Brain pericyte (primary cell): ENCODE measurements at regions not wholly inside any gene's neighbourhood (a gene's known extent, or its start where the extent isn't known, plus 50 kb on each side); places are given as distances from the start of the nearest gene placed in this dataset.
"Not testable (repeated sequence)": the region's sequence is repeated elsewhere in the genome, so short reads cannot be mapped to it uniquely, and the experiment has no call there.

Experiments used
- DNase-seq: peaks from one replicate; pipeline ENCODE4 v3.0.0-alpha.2; 2012; ENCODE audit warnings: low read depth, low spot score

DNA sequence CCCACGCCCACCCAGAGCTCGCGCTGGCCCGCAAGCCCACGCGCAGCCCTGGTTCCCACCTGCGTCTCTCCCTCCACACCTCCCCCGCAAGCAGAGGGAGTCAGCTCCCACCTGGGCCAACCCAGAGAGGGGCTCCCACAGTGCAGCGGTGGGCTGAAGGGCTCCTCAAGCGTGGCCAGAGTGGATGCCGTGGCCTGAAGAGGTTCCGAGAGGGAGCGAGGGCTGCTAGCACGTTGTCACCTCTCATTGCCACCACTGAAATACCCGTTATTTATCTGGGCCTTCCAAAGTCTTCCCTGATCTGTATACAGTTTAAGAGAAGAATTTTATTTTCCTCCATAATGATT is 88.3 kb upstream of the MYLIP start:
- DNase-seq, result no peak

DNA sequence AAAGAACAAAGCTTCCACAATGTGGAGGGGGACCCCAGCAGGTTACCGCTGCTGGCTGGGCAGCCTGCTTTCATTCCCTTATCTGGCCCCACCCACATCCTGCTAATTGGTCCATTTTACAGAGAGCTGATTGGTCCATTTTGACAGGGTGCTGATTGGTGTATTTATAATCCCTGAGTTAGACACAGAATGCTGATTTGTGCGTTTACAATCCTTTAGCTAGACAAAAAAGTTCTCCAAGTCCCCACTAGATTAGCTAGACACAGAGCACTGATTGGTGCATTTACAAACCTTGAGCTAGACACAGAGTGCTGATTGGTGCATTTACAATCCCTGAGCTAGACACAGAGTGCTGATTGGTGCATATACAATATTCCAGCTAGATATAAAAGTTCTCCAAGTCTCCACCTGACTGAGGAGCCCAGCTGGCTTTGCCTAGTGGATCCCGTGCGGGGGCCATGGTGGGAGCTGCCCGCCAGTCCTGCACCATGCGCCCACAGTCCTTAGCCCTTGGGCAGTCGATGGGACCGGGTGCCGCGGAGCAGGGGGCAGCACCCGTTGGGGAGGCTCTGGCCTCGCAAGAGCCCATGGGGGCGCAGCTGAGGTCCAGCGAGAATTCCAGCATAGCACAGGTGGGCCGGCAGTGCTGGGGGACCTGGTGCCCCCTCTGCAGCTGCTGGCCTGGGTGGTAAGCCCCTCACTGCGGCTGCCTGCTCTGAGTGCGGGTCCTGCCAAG is 88.8 kb upstream of the MYLIP start:
- DNase-seq, result not testable (repeated sequence)

DNA sequence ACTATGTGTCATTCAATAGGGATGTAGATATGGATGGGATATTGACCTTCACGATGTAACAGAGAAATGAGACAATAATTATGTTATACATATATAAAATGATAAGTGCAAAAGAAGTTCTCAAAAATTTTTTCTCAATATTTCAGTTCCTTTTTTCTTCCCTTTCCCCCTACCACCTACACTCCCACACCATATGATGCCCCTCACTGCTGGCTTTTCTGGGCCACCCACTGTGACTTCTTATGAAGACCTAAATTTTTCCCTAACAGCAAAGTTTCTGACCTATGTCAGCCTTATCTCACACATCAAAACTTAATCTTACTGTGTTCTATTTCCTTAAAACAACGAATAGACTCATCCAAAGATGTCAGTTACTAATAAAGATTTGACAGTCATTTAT is 89.9 kb upstream of the MYLIP start:
- DNase-seq, result no peak

- DNase-seq, result no peak
Measured at GRCh38 chr6:16035488-16036080, 93.3 kb upstream of the MYLIP start.

DNA sequence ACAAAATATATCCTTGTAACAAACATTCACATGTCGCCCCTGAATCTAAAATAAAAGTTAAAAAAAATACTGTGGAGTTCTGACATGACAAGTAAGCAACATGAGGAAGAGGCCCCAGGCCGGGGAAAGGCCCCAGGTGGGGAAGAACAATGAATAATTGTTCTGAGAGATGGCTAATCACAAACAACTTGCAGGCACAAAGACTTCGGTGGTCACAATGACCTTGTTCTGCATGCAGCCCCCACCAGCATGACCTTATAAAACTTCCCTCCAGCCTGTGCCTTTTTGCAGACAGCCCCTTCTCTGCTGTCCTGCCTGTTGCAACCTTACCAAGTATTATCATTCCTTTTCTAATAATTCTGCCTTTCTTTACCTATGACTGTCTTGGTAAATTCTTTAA is 95.7 kb upstream of the MYLIP start:
- no peak for DNase-seq

GRCh38 chr6:16031278-16031981 is 97.5 kb upstream of the MYLIP start:
- DNase-seq, result no peak

DNA sequence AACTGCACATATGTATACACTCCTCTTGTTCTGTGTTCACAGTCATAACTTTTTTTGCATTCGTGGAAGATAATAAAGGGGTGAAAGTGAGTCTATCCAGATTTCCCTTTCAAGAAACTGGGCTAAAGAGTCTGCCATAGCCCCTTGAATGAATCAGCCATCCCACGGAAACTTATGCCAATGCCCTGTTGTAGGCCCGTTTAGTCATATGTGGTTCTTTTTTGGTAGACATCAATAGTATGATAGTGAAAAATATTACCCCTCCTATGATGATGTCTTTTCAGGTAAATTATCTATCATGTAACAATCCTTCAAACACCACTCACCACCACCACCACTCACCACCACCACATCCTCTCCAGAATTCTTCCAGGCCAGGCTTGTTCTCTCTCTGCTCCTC is 99.9 kb upstream of the MYLIP start:
- DNase-seq, result no peak

DNA sequence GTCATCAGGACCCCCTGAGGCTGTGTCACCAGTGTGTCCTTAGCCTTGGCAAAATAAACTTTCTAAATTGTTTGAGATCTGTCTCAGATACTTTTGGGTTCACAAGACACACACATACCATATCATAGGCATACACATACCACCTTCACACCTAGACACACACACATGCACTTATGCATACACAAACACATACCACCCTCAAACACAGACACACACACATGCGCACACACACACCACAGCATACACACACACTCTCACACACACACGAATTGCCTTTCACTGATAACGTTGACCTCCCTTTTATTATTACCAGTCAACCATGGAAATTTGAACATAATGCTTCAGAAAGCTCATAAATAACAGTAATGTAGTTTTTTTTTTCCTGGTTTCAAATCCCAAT is 108.6 kb upstream of the MYLIP start:
- no peak for DNase-seq

GRCh38 chr6:16019462-16019861 is 109.4 kb upstream of the MYLIP start:
- no peak for DNase-seq

DNA sequence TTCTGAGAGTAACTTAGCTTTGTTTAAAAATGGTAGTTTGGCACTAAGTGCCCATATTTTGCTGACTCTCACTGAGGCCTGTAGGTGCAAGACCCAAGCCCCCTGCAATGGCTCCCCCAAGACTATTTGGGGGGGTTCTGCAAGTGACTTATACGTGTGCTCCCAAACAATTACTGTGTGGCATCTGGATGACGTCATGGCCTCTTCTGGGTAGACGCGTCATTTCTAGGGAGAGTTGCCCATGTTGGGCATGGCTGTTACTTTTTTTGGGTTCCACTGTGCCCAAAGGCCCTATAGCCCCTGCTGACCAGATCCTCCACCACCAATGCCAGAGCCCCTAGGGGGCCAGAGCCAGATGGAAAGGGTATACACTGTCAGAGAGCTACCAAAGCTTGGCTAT is 110.3 kb upstream of the MYLIP start:
- no peak for DNase-seq

GRCh38 chr6:16014325-16014724 is 114.6 kb upstream of the MYLIP start:
- DNase-seq, result not testable (repeated sequence)

- DNase-seq, result no peak
Measured at GRCh38 chr6:16007146-16007545, 121.7 kb upstream of the MYLIP start.

GRCh38 chr6:16006681-16007080 is 122.2 kb upstream of the MYLIP start:
- no peak for DNase-seq

- DNase-seq, result no peak
Measured at GRCh38 chr6:16004934-16005679, 123.8 kb upstream of the MYLIP start.

- no peak for DNase-seq
Measured at GRCh38 chr6:16003197-16003491, 125.7 kb upstream of the MYLIP start.

- no peak for DNase-seq
Measured at GRCh38 chr6:16002332-16003196, 126.3 kb upstream of the MYLIP start.

- no peak for DNase-seq
Measured at GRCh38 chr6:16001158-16001557, 127.7 kb upstream of the MYLIP start.

GRCh38 chr6:15999201-15999600 is 129.7 kb upstream of the MYLIP start:
- DNase-seq, result no peak

GRCh38 chr6:15997586-15998388 is 131.1 kb upstream of the MYLIP start:
- no peak for DNase-seq

DNA sequence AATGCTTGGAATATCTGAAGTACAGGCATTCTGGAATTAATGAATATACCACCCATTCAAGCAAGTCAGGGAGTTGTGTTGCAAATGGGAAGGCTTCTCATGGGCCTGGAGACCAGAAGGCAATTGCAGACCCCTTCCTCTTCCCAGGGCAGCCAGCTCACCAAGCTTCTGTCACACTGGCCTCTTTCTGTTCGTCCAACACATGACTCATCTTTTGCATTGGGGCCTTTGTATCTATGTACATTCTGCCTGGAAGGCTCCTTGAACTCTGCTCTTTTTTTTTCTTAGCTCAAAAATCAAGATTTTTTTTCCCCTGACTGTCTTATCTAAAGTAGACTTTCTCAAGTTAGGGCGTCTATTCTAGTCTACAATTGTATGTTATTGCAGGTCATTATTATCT is 132.9 kb upstream of the MYLIP start:
- DNase-seq, result no peak

DNA sequence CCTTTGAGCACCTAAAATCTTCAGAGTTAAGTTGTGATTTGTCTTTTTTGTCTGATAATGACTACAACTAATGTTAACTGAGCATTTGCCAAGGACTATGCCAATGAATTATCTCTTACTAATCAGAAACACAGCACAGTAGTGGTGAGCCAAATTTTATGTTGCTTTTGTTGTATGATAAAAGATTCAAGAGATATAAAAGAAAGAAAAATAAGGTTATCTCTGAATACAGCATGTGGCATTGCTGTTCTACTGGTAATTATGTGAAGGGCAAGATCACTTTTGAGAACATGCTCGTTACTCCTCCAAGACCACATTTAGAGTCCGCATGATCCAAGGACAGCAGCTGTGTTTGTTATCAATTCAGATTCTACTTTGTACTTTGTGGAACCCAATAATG is 133.4 kb upstream of the MYLIP start:
- no peak for DNase-seq
